SK-N-SH (cell line): ENCODE measurements at regions not wholly inside any gene's neighbourhood (a gene's known extent, or its start where the extent isn't known, plus 50 kb on each side); places are given as distances from the start of the nearest gene placed in this dataset.

Experiments
- CTCF ChIA-PET: fragments of 300-600, 350-600 bp; formaldehyde crosslinking; extraction: SDS; loops from one replicate; lab custom pipeline; 2021; lab: Yijun Ruan, JAX
- POLR2A ChIA-PET: fragments of 350-600 bp; sonication (Branson Sonifier 250); formaldehyde crosslinking; extraction: SDS; loops from one replicate; lab custom pipeline; 2020; ENCODE audit warnings: antibody characterized with exemption, inconsistent platforms; lab: Yijun Ruan, JAX
- DNase-seq: peaks from one replicate; pipeline ENCODE4 v3.0.0; 2012
- H2AFZ ChIP-seq: fragments of 200-600 bp; sonication (generic); 2 replicates; pipeline ENCODE4 v1.8.1; 2016; ENCODE audit warnings: antibody characterized with exemption, mild to moderate bottlenecking, low read depth
- H3F3A ChIP-seq: fragments of 200-600 bp; sonication (generic); replicated peaks from 2 replicates; pipeline ENCODE3; 2016; ENCODE audit warnings: antibody characterized with exemption, mild to moderate bottlenecking; ENCODE audit not compliant: insufficient read depth
- H3K27ac ChIP-seq, 2 experiments: fragments of 200-500 bp in 1 of 2; fragments of 200-600 bp in 1 of 2; sonication (Bioruptor generic) in 1 of 2; sonication (generic), shearing (Covaris generic) in 1 of 2; 2 replicates each; pipeline versions ENCODE4 v1.5.1 to v1.6.1; 2014 to 2016; ENCODE audit warnings: low read depth in 2 of 2, inconsistent platforms in 1 of 2, low read length in 1 of 2, mild to moderate bottlenecking in 1 of 2, mixed read lengths in 1 of 2
- H3K27me3 ChIP-seq: fragments of 200-600 bp; sonication (generic), shearing (Covaris generic); 2 replicates; pipeline ENCODE4 v1.6.1; 2016; ENCODE audit warnings: mixed run types; ENCODE audit not compliant: insufficient read depth
- H3K36me3 ChIP-seq, 2 experiments: fragments of 200-500 bp in 1 of 2; fragments of 200-600 bp in 1 of 2; sonication (Bioruptor generic) in 1 of 2; sonication (generic) in 1 of 2; replicated peaks in 1 of 2; 2 replicates each; pipeline versions ENCODE3 to v1.5.1; 2014 to 2016; ENCODE audit warnings: low read length in 1 of 2, mild to moderate bottlenecking in 1 of 2; ENCODE audit not compliant: insufficient read depth in 2 of 2, control insufficient read depth in 1 of 2
- H3K4me1 ChIP-seq, 2 experiments: fragments of 200-500 bp in 1 of 2; fragments of 200-600 bp in 1 of 2; sonication (Bioruptor generic) in 1 of 2; sonication (generic), shearing (Covaris generic) in 1 of 2; 2 replicates each; pipeline versions ENCODE4 v1.5.1 to v1.6.1; 2014 to 2016; ENCODE audit warnings: low read depth in 1 of 2, low read length in 1 of 2, mixed run types in 1 of 2; ENCODE audit not compliant: insufficient read depth in 2 of 2, control insufficient read depth in 1 of 2
- H3K4me2 ChIP-seq: fragments of 200-600 bp; sonication (generic), shearing (Covaris generic); 2 replicates; pipeline ENCODE4 v1.6.1; 2017; ENCODE audit warnings: mixed run types
- H3K4me3 ChIP-seq, 2 experiments: fragments of 200-500 bp in 1 of 2; fragments of 200-600 bp in 1 of 2; sonication (Bioruptor generic) in 1 of 2; sonication (generic), shearing (Covaris generic) in 1 of 2; 2 replicates each; pipeline versions ENCODE4 v1.5.1 to v1.8.1; 2014 to 2016; ENCODE audit warnings: low read depth in 2 of 2, inconsistent platforms in 1 of 2, low read length in 1 of 2, mild to moderate bottlenecking in 1 of 2, mixed read lengths in 1 of 2, moderate library complexity in 1 of 2
- H3K79me2 ChIP-seq: fragments of 200-600 bp; sonication (generic); 2 replicates; pipeline ENCODE4 v1.8.1; 2017; ENCODE audit warnings: mild to moderate bottlenecking; ENCODE audit not compliant: insufficient read depth
- H3K9ac ChIP-seq: fragments of 200-600 bp; sonication (generic); 2 replicates; pipeline ENCODE4 v1.6.1; 2017; ENCODE audit warnings: mixed run types
- H3K9me2 ChIP-seq: fragments of 200-600 bp; sonication (generic); 2 replicates; pipeline ENCODE4 v1.6.1; 2017; ENCODE audit warnings: mixed run types
- H3K9me3 ChIP-seq: fragments of 200-600 bp; sonication (generic); 2 replicates; pipeline ENCODE4 v1.6.1; 2017; ENCODE audit warnings: mixed run types, mild to moderate bottlenecking, moderate library complexity
- H4K20me1 ChIP-seq: fragments of 200-600 bp; sonication (generic); 2 replicates; pipeline ENCODE4 v1.6.1; 2017; ENCODE audit warnings: mild to moderate bottlenecking, mixed run types; ENCODE audit not compliant: insufficient read depth
- ELF1 ChIP-seq: IDR thresholded peaks from 2 replicates; pipeline ENCODE4 v1.4.0; 2012
- EP300 ChIP-seq, 2 experiments: IDR thresholded peaks; 2 replicates each; pipeline versions ENCODE4 v1.4.0 to v1.6.1; 2012; ENCODE audit warnings: borderline replicate concordance in 1 of 2, low read depth in 1 of 2, low read length in 1 of 2
- EZH2phosphoT487 ChIP-seq: fragments of 200-600 bp; sonication (generic); IDR thresholded peaks from 2 replicates; pipeline ENCODE4 v1.6.1; 2017; ENCODE audit warnings: low read depth, mixed run types, mild to moderate bottlenecking, antibody characterized with exemption, moderate library complexity, borderline replicate concordance
- FOSL2 ChIP-seq: IDR thresholded peaks from 2 replicates; pipeline ENCODE4 v1.4.0; 2012; ENCODE audit warnings: low read depth, mild to moderate bottlenecking, moderate library complexity, borderline replicate concordance
- FOXM1 ChIP-seq: IDR thresholded peaks from 2 replicates; pipeline ENCODE4 v1.4.0; 2012; ENCODE audit warnings: low read depth, mild to moderate bottlenecking
- IRF3 ChIP-seq: fragments of 150-350 bp; IDR thresholded peaks from 2 replicates; pipeline ENCODE4 v1.6.1; 2016; ENCODE audit warnings: mild to moderate bottlenecking, low read depth, low read length
- JUND ChIP-seq: IDR thresholded peaks from 2 replicates; pipeline ENCODE4 v1.4.0; 2012
- MEF2A ChIP-seq: IDR thresholded peaks from 2 replicates; pipeline ENCODE4 v1.4.0; 2012; ENCODE audit warnings: low read depth, borderline replicate concordance
- MXI1 ChIP-seq: IDR thresholded peaks from 2 replicates; pipeline ENCODE4 v1.6.1; 2012; ENCODE audit warnings: mild to moderate bottlenecking, low read depth, low read length, improper control_type of control experiment
- NFIC ChIP-seq: IDR thresholded peaks from 2 replicates; pipeline ENCODE4 v1.4.0; 2012; ENCODE audit warnings: borderline replicate concordance
- POLR2AphosphoS5 ChIP-seq: IDR thresholded peaks from 2 replicates; pipeline ENCODE4 v1.6.1; 2012; ENCODE audit warnings: low read depth, low read length
- RAD21 ChIP-seq: IDR thresholded peaks from 2 replicates; pipeline ENCODE4 v1.6.1; 2012; ENCODE audit warnings: mild to moderate bottlenecking, low read length
- RFX5 ChIP-seq: IDR thresholded peaks from 2 replicates; pipeline ENCODE4 v1.6.1; 2012; ENCODE audit warnings: mild to moderate bottlenecking, improper control_type of control experiment, low read length
- RXRA ChIP-seq: IDR thresholded peaks from 2 replicates; pipeline ENCODE4 v1.4.0; 2012; ENCODE audit warnings: low read depth, mild to moderate bottlenecking, borderline replicate concordance
- SMC3 ChIP-seq: IDR thresholded peaks from 2 replicates; pipeline ENCODE4 v1.6.1; 2012; ENCODE audit warnings: low read depth, low read length, improper control_type of control experiment
- TAF1 ChIP-seq: IDR thresholded peaks from 2 replicates; pipeline ENCODE4 v1.6.1; 2012; ENCODE audit warnings: low read depth, mild to moderate bottlenecking, low read length, moderate library complexity, borderline replicate concordance
- TCF12 ChIP-seq: IDR thresholded peaks from 2 replicates; pipeline ENCODE4 v1.4.0; 2012
- TEAD4 ChIP-seq: IDR thresholded peaks from 2 replicates; pipeline ENCODE4 v1.4.0; 2012; ENCODE audit warnings: mild to moderate bottlenecking, borderline replicate concordance; ENCODE audit not compliant: insufficient read depth
- ZBTB33 ChIP-seq: IDR thresholded peaks from 2 replicates; pipeline ENCODE4 v1.4.0; 2012; ENCODE audit warnings: low read depth, borderline replicate concordance
- WGBS: methylation state at CpG from one replicate; pipeline ENCODE4 v1.1.6; 2017; ENCODE audit warnings: low lambda C conversion rate; 5-methylcytosine and 5-hydroxymethylcytosine counted together
- TF ChIP-seq, protein P1 (sequence below): IDR thresholded peaks from 2 replicates; pipeline ENCODE4 v1.6.1; 2012; ENCODE audit warnings: mild to moderate bottlenecking, low read depth, low read length, moderate library complexity

DNA sequence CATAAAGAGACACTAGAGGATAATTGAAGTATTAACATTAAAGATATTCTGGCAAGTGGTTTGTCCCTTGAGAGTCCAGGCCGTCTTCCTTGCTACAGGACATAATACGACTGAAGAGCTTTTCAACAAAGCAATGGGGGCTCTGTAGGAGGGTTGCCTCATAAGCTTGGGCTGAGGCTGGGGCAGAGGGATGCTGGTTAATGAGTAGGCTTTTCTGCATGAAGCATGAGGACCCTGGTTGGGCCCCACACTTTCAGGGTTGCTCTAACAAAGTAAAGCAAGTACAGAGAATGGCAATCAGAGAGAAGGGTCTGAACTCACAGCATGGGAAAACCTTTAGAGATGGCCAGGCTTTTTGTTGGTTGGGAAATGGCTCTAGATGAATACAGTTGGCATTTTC is 281.3 kb downstream of the IDS start:
- Histone ChIP-seq H3K9me2 (no peaks in the 10 kb centered on the region), H3K27ac (no peak overlapping the region), H3K27me3 (no peaks in the 10 kb centered on the region), H2AFZ (no peak overlapping the region), H3K36me3 (no peaks in the 10 kb centered on the region), H4K20me1 (no peaks in the 10 kb centered on the region), H3K4me2 (no peak overlapping the region), H3K79me2 (no peaks in the 10 kb centered on the region), H3K4me3 (no peak overlapping the region), H3K9ac (no peak overlapping the region), H3F3A (no peaks in the 10 kb centered on the region), H3K4me1 (no peaks in the 10 kb centered on the region), H3K9me3 (no peaks in the 10 kb centered on the region)
- 3% methylated on average over 2 of the region's 2 CpGs for WGBS
- POLR2A ChIA-PET: no interaction called here
- CTCF ChIA-PET: no interaction called here
- TF ChIP-seq TCF12 (no peak), POLR2AphosphoS5 (no peak), RAD21 (no peak), ELF1 (no peak), NFIC (no peak), MXI1 (no peak), FOXM1 (no peak), JUND (no peak), SMC3 (no peak), FOSL2 (no peak), TAF1 (no peak), EP300 (IDR thresholded peaks at IDR 0.05; ENCODE audit: borderline replicate concordance in 1 of 2, low read depth in 1 of 2, low read length in 1 of 2) (no peak), RFX5 (no peak), IRF3 (no peak), EZH2phosphoT487 (no peak), ZBTB33 (no peak), TEAD4 (no peak), RXRA (no peak), MEF2A (no peak)
- TF ChIP-seq, protein P1, sequence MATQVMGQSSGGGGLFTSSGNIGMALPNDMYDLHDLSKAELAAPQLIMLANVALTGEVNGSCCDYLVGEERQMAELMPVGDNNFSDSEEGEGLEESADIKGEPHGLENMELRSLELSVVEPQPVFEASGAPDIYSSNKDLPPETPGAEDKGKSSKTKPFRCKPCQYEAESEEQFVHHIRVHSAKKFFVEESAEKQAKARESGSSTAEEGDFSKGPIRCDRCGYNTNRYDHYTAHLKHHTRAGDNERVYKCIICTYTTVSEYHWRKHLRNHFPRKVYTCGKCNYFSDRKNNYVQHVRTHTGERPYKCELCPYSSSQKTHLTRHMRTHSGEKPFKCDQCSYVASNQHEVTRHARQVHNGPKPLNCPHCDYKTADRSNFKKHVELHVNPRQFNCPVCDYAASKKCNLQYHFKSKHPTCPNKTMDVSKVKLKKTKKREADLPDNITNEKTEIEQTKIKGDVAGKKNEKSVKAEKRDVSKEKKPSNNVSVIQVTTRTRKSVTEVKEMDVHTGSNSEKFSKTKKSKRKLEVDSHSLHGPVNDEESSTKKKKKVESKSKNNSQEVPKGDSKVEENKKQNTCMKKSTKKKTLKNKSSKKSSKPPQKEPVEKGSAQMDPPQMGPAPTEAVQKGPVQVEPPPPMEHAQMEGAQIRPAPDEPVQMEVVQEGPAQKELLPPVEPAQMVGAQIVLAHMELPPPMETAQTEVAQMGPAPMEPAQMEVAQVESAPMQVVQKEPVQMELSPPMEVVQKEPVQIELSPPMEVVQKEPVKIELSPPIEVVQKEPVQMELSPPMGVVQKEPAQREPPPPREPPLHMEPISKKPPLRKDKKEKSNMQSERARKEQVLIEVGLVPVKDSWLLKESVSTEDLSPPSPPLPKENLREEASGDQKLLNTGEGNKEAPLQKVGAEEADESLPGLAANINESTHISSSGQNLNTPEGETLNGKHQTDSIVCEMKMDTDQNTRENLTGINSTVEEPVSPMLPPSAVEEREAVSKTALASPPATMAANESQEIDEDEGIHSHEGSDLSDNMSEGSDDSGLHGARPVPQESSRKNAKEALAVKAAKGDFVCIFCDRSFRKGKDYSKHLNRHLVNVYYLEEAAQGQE: no peak
- DNase-seq: no peak
